Stimulated activated memory B cell treated with anti-CD40 and anti-IgM and Interleukin-4, amounts not matched to agents 10 μg/mL and 1 μg/mL and 100 μg/mL, for 72 hours (primary cell): ENCODE measurements at regions not wholly inside any gene's neighbourhood (a gene's known extent, or its start where the extent isn't known, plus 50 kb on each side); places are given as distances from the start of the nearest gene placed in this dataset.

ENCODE experiments used
- ATAC-seq: fragments of 150-1000 bp; cut with Tn5 transposase; 2 replicates; pipeline ENCODE4 v1.10.0; 2021
- H3K27ac Mint-ChIP-seq: one replicate; pipeline ENCODE4 v1.8.0; 2022; ENCODE audit warnings: mild to moderate bottlenecking, mixed read lengths
- H3K27me3 Mint-ChIP-seq: one replicate; pipeline ENCODE4 v1.8.0; 2022; ENCODE audit warnings: mixed read lengths
- H3K36me3 Mint-ChIP-seq: one replicate; pipeline ENCODE4 v1.8.0; 2022; ENCODE audit warnings: mixed read lengths
- H3K4me1 Mint-ChIP-seq: one replicate; pipeline ENCODE4 v1.8.0; 2022; ENCODE audit warnings: mixed read lengths
- H3K4me3 Mint-ChIP-seq: one replicate; pipeline ENCODE4 v1.8.0; 2022; ENCODE audit warnings: mild to moderate bottlenecking, moderate library complexity, mixed read lengths
- H3K9me3 Mint-ChIP-seq: one replicate; pipeline ENCODE4 v1.8.0; 2022; ENCODE audit warnings: mixed read lengths

DNA sequence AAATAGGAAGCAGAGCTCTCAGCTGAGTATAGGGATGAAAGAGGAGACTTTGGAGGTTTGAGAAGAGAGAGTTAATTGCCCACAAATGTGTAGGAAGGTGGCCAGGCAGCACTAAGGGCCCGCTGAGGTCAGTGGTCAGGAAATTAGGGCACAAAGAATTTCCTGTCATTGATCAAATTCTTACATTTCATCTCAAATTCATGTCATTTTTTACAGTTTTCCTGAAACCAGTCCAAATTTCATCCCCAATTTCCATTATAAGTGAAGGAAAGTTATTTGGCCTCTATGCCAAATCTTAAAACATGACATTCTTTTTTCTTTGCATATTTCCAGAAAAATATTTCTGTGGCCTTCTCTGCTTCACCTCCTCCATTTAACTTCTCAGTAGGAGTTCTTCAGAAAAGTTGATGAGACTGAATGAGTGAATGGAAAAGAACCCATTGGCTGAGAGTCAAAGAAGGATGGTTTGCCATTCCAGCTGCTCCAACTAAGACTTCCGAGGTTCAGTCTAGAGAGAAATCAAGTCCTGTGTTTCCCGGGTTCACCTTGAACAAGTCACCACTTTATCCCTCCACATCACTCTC is 68.7 kb upstream of the SPRY1 start:
- no peaks in the 10 kb centered on the region for H3K27me3 Mint-ChIP-seq
- no peak overlapping the region for H3K27ac Mint-ChIP-seq
- no peak for ATAC-seq
- no peak overlapping the region for H3K4me3 Mint-ChIP-seq
- H3K36me3 Mint-ChIP-seq: no peaks in the 10 kb centered on the region
- peaks cover 3% of the 10 kb centered on the region for H3K9me3 Mint-ChIP-seq
- H3K4me1 Mint-ChIP-seq: peaks cover 17% of the 10 kb centered on the region

DNA sequence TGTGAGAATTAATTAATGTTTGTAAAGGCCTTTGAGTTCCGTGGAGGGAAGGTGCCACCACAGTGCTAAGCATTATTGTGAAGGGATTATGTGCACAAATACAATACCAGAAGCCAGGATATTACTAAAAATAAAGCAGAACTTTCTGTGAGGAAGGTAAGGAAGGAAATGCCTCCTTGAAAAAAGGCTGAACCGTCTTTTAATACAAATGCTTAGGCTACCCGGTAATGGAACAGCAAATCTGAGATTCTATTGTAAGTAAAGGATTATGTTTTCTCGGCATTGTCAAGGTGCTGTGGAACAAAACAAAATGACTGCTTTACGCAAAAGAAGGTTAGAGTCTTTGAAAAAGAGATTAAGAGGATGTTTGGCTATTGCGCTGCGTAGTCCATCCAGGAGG is 57.9 kb upstream of the SPRY1 start:
- Mint-ChIP-seq H3K9me3 (no peaks in the 10 kb centered on the region), H3K27me3 (peaks cover 10% of the 10 kb centered on the region)

DNA sequence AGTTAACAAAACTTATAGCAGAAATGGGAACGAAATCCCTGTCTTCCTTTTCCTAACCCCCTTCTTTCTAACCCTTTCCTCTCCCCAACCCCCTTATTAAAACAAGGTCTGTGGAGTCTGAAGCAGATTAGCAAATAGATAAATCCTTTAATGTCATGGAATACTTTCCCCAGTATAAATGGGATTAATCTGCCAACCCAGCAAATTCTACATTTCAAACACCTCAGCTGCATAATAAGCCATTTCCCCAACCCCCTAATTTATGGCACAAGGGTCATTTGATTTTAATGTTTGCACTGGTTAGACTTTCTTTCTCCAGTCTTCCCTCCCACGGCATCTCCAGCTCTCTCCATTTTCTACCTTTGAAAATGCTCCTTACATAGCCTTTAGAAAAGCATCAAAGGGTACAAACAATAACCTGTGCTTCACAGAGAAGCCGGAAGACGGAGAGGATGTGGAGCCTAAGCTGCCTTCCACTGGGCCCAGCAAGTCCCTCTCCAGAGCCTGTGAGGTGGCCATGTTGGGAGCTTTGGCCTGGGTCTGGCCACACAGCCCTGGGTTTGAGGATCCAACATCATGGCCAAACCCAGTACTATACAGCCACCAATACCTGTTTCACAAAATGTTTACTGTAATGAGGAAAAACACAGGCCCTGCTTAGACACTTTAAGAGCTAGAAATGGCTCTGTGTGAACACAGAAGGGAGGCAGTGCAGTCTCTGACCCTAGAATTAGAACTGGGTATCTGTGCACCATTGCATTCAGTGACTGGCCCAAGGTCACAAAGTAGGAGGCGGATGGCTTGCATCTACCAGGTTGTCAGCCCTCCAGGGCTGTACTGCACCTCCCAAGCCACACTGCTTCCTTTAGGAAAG is 56.9 kb upstream of the SPRY1 start:
- H3K9me3 Mint-ChIP-seq: no peaks in the 10 kb centered on the region
- no peaks in the 10 kb centered on the region for H3K4me1 Mint-ChIP-seq
- no peaks in the 10 kb centered on the region for H3K36me3 Mint-ChIP-seq
- peaks cover 10% of the 10 kb centered on the region for H3K27me3 Mint-ChIP-seq
- no peak overlapping the region for H3K27ac Mint-ChIP-seq
- no peak for ATAC-seq
- no peak overlapping the region for H3K4me3 Mint-ChIP-seq

More for the DNA sequence above, 57.9 kb upstream of the SPRY1 start:
- no peaks in the 10 kb centered on the region for H3K36me3 Mint-ChIP-seq
- H3K4me3 Mint-ChIP-seq: no peak overlapping the region
- no peak overlapping the region for H3K27ac Mint-ChIP-seq
- no peak for ATAC-seq
- no peaks in the 10 kb centered on the region for H3K4me1 Mint-ChIP-seq

DNA sequence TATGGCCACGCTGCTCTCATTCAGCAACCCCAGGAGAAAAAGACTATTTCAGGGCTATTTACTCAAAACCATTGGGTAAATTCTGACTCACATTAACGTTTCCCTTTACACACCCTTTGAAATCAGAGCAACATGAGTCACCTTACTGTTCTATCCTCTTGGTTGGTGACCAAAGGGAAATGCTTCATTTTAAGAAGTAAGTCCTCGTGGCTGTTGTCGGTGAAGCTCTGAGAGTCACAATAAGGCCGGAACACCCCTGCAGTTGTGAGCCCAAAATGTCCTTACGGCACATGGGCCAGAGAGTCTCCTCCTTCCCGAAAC is 56.3 kb upstream of the SPRY1 start:
- Mint-ChIP-seq H3K9me3 (no peaks in the 10 kb centered on the region), H3K4me1 (no peaks in the 10 kb centered on the region), H3K4me3 (no peak overlapping the region), H3K27ac (no peak overlapping the region), H3K36me3 (no peaks in the 10 kb centered on the region), H3K27me3 (peaks cover 10% of the 10 kb centered on the region)
- ATAC-seq: no peak

DNA sequence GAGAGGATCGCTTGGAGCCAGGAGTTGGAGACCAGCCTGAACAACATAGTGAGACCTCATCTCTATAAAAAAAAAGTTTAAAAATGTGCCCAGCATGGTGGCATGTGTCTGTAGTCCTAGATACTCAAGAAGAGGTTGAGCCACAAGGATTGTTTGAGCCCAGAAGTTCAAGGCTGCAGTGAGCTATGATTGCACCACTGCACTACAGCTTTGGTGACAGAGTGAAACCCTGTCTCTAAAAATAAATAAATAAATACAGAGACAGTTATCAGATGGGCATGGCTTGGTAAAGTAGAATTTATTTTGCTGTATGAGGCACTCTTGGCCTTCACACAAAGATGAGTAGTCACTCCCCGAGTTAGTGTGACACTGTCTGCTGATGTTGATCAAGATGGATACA is 54.1 kb upstream of the SPRY1 start:
- Mint-ChIP-seq H3K9me3 (no peaks in the 10 kb centered on the region), H3K27ac (no peak overlapping the region), H3K4me1 (no peaks in the 10 kb centered on the region), H3K4me3 (no peak overlapping the region), H3K36me3 (no peaks in the 10 kb centered on the region), H3K27me3 (peaks cover 10% of the 10 kb centered on the region)
- no peak for ATAC-seq

DNA sequence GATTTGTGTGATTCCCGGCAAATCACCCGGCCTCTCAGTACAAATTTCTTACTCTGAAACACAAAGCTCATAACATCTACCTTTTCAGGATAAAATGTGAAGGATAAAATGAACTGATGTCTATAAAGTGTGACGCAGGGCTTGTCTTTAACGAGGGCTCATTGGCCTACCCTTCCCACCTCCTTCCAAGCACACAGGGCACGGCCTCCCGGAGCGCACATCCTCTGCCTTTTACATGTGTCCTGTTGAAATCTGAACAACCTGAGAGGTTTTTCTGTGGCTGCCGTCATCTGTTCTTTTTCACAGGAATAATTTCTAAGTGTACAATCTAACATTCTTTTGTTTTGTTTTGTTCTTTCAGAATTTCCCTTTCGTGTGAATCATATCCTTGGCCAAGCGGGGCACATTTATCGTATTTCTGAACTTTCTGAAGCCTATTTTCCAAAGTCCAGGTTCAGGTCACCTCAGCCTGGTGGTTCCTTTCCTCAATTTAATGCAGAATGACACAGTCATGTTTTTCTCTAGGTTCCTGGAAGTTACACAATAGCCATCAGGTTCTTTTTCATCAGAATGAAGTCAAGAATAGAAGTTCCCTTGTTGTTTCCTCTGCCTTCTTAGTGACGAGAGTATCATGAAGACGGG is 53.1 kb upstream of the SPRY1 start:
- Mint-ChIP-seq H3K36me3 (no peaks in the 10 kb centered on the region), H3K9me3 (no peaks in the 10 kb centered on the region), H3K27ac (no peak overlapping the region), H3K4me1 (no peaks in the 10 kb centered on the region), H3K4me3 (no peak overlapping the region), H3K27me3 (peaks cover 10% of the 10 kb centered on the region)
- no peak for ATAC-seq

DNA sequence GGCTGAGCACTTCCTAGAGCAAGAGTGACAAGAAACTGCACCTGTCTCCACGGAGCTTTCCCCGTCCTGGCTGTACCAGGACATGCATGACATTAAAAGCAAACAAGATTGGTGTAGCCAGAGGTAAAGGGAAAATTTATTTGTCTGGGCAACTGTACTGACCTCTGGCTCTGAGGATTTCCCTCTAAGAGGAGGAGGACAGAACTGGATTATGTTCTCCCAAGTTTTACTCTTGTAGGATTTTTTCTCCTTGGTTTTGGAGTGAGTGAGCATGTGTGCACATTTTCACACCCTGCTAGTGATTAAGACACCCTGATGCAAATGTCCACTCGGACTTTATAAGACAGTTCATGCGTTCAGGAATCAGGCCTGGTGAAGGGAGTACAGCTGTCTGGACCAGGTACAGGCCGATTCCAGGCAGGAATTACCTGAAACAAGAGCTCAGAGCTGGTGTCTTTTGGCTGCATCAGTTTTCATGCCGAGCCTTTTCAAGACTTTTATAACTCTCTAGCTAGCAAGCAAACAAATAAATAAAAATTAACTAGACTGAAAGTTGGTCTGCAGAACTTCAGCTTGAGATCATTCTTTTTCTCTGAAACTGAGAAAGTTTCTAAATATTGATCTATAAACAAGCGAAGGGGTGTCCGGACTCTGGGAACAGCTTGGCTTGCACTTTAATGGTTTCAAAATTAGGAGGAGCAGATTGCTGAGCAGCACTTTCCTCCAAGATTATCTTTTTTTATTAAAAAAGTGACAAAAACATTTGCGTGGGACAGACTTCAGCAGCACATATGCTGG is 51.3 kb upstream of the SPRY1 start:
- Mint-ChIP-seq H3K9me3 (no peaks in the 10 kb centered on the region), H3K27me3 (no peaks in the 10 kb centered on the region), H3K4me1 (no peaks in the 10 kb centered on the region), H3K36me3 (no peaks in the 10 kb centered on the region), H3K27ac (no peak overlapping the region), H3K4me3 (no peak overlapping the region)
- no peak for ATAC-seq

DNA sequence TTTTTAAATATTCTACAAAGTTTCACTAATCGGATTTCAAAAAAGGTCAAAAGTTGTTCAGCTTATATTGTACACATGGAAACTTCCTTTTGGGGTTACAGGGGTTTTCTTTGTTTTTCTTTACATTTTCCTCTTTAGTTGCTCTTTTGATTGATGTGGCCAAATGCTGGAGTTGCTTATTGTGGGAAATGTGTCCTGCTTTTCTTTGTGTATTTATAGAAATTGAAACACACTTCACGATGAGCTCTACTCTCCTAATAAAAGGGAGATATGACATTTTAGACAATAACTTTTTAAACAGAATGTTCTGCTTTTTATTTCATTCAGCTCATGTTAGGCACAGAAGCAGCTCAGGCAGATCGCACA is 50.7 kb upstream of the SPRY1 start:
- Mint-ChIP-seq H3K36me3 (no peaks in the 10 kb centered on the region), H3K27ac (no peak overlapping the region), H3K9me3 (no peaks in the 10 kb centered on the region), H3K4me1 (no peaks in the 10 kb centered on the region), H3K4me3 (no peak overlapping the region), H3K27me3 (peaks cover 5% of the 10 kb centered on the region)
- ATAC-seq: no peak

DNA sequence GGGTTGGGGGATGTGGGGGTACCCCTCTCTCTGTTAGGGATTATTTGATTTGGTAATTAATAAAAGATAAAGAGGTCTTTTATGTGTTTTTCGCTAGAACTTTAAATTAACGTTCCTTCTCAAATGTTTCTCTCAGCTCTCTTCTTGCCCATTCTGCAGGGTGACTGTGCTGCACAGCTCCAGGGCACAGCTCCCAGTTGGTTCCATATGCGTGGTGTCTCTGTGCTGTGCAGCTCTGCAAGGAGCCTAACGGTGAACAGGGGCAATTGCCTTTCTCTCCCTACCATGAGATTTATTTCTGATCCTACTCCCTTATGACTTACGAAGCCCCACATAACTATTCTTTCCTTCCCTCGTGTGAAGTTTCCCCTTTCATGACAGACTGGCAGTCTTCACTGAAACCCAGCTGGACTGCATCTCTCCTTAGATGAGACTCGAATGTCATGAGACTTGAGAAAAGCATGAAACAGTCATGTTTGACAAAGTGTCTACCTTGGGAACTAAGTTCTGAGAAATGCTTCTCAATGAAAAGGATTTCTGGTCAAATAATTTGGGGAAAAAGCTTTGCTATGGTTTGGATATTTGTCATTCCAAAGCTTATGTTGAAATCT is 50.2 kb upstream of the SPRY1 start:
- Mint-ChIP-seq H3K4me3 (no peak overlapping the region), H3K27ac (no peak overlapping the region), H3K36me3 (no peaks in the 10 kb centered on the region), H3K4me1 (no peaks in the 10 kb centered on the region), H3K9me3 (no peaks in the 10 kb centered on the region), H3K27me3 (peaks cover 6% of the 10 kb centered on the region)
- no peak for ATAC-seq
